GM21367 (cell line): ENCODE measurements at regions not wholly inside any gene's neighbourhood (a gene's known extent, or its start where the extent isn't known, plus 50 kb on each side); places are given as distances from the start of the nearest gene placed in this dataset.
"Not testable (repeated sequence)": the region's sequence is repeated elsewhere in the genome, so short reads cannot be mapped to it uniquely, and the experiment has no call there.

Source experiments
- ATAC-seq: cut with Tn5 transposase; IDR thresholded peaks from one replicate; pipeline ENCODE4 v1.9.1; 2021; ENCODE audit not compliant: unreplicated experiment

- no peak for ATAC-seq
Measured at GRCh38 chr10:33913194-33913593, 578.7 kb upstream of the NRP1 start.

GRCh38 chr10:33909476-33909875 is 575.0 kb upstream of the NRP1 start:
- not testable (repeated sequence) for ATAC-seq

GRCh38 chr10:33901166-33901565 is 566.7 kb upstream of the NRP1 start:
- no peak for ATAC-seq

- ATAC-seq = no peak
Measured at GRCh38 chr10:33900596-33900995, 566.1 kb upstream of the NRP1 start.

GRCh38 chr10:33899578-33900531 is 565.4 kb upstream of the NRP1 start:
- no peak for ATAC-seq

GRCh38 chr10:33897291-33897752 is 562.9 kb upstream of the NRP1 start:
- ATAC-seq = no peak

GRCh38 chr10:33893506-33893905 is 559.0 kb upstream of the NRP1 start:
- no peak for ATAC-seq

GRCh38 chr10:33889371-33889770 is 554.9 kb upstream of the NRP1 start:
- no peak for ATAC-seq

- no peak for ATAC-seq
Measured at GRCh38 chr10:33887188-33887587, 552.7 kb upstream of the NRP1 start.

GRCh38 chr10:33886299-33886698 is 551.8 kb upstream of the NRP1 start:
- ATAC-seq = no peak

- no peak for ATAC-seq
Measured at GRCh38 chr10:33884604-33885003, 550.1 kb upstream of the NRP1 start.

- no peak for ATAC-seq
Measured at GRCh38 chr10:33883881-33884280, 549.4 kb upstream of the NRP1 start.

GRCh38 chr10:33882996-33883395 is 548.5 kb upstream of the NRP1 start:
- no peak for ATAC-seq

- no peak for ATAC-seq
Measured at GRCh38 chr10:33880291-33880690, 545.8 kb upstream of the NRP1 start.

GRCh38 chr10:33878238-33878786 is 543.8 kb upstream of the NRP1 start:
- no peak for ATAC-seq

GRCh38 chr10:33876584-33877400 is 542.3 kb upstream of the NRP1 start:
- no peak for ATAC-seq

GRCh38 chr10:33875924-33876583 is 541.6 kb upstream of the NRP1 start:
- no peak for ATAC-seq

- ATAC-seq = no peak
Measured at GRCh38 chr10:33871061-33871956, 536.8 kb upstream of the NRP1 start.

- no peak for ATAC-seq
Measured at GRCh38 chr10:33869481-33869880, 535.0 kb upstream of the NRP1 start.

- ATAC-seq = no peak
Measured at GRCh38 chr10:33869028-33869427, 534.6 kb upstream of the NRP1 start.
